ENCODE measurements at regions not wholly inside any gene's neighbourhood (a gene's known extent, or its start where the extent isn't known, plus 50 kb on each side); places are given as distances from the start of the nearest gene placed in this dataset.

DNA sequence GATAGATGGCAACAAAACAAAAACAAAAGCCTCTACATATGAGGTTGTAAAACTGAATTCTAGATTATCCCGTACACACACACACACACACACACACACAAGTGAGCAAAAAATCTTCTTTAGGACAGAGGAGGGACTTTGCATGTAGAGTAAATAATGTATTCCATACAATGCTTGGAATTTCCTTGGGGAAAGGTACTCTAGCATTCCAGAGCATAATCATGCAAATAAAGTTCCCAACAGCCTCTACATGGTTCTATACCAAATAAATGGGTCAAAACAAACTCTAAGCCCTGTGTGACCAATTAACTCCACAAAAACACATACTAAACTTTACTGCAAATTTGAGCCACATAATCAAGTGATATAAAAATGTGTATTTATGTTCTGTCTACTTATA is 191.4 kb downstream of the RBM43 start:
- no peak for DNase-seq (ENCODE audit: low read depth)
- TF ChIP-seq, protein P1, sequence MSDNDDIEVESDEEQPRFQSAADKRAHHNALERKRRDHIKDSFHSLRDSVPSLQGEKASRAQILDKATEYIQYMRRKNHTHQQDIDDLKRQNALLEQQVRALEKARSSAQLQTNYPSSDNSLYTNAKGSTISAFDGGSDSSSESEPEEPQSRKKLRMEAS (IDR thresholded peaks at IDR 0.05; ENCODE audit: low read depth, low read length), result no peak
- no peak for TF ChIP-seq POLR2A (IDR thresholded peaks at IDR 0.05; ENCODE audit: extremely low read depth, insufficient read length)
- no peak for TF ChIP-seq MYC (IDR thresholded peaks at IDR 0.05; ENCODE audit: low read depth, low read length)
- TF ChIP-seq, protein P2, sequence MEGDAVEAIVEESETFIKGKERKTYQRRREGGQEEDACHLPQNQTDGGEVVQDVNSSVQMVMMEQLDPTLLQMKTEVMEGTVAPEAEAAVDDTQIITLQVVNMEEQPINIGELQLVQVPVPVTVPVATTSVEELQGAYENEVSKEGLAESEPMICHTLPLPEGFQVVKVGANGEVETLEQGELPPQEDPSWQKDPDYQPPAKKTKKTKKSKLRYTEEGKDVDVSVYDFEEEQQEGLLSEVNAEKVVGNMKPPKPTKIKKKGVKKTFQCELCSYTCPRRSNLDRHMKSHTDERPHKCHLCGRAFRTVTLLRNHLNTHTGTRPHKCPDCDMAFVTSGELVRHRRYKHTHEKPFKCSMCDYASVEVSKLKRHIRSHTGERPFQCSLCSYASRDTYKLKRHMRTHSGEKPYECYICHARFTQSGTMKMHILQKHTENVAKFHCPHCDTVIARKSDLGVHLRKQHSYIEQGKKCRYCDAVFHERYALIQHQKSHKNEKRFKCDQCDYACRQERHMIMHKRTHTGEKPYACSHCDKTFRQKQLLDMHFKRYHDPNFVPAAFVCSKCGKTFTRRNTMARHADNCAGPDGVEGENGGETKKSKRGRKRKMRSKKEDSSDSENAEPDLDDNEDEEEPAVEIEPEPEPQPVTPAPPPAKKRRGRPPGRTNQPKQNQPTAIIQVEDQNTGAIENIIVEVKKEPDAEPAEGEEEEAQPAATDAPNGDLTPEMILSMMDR (IDR thresholded peaks at IDR 0.05; ENCODE audit: low read depth, low read length), result no peak
- no peak overlapping the region for H3K4me3 ChIP-seq (ENCODE audit: low read depth, low read length)

DNA sequence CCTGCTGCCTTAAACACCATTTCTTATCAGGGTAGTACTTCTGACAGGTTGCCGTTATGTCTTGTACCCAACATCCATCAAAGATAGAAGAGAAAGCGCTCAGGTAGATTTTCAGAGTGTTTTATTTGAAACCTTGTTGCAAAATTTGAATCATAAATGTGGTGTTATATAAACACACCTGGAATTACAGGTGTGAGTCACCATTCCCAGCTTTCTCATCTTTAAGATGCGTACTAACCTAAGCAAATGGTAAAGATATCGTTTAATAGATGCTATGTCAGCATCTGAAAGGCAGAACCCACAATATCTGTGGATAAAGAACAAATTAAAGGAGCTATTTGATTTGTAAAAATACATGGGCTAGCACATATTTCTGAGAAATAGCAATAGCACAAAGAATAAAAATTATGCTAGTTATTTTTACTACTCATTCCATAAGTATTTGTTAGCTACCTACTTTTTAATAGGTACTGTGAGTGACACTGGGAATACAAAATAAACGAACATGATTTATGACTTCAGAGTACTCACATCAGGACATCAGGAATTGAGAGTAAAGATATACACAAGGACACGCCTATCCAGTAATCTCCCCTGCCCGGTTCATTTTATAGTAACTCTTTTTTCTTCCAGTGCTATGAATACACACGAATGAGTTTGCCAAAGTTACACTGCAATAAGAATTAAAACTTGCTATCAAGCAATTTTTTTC is 193.8 kb downstream of the RBM43 start:
- TF ChIP-seq, protein P1 (IDR thresholded peaks at IDR 0.05; ENCODE audit: low read depth, low read length), result no peak
- TF ChIP-seq, protein P2 (IDR thresholded peaks at IDR 0.05; ENCODE audit: low read depth, low read length), result no peak
- no peak for TF ChIP-seq POLR2A (IDR thresholded peaks at IDR 0.05; ENCODE audit: extremely low read depth, insufficient read length)
- no peak for TF ChIP-seq MYC (IDR thresholded peaks at IDR 0.05; ENCODE audit: low read depth, low read length)
- no peak for DNase-seq (ENCODE audit: low read depth)
- no peak overlapping the region for H3K4me3 ChIP-seq (ENCODE audit: low read depth, low read length)

DNA sequence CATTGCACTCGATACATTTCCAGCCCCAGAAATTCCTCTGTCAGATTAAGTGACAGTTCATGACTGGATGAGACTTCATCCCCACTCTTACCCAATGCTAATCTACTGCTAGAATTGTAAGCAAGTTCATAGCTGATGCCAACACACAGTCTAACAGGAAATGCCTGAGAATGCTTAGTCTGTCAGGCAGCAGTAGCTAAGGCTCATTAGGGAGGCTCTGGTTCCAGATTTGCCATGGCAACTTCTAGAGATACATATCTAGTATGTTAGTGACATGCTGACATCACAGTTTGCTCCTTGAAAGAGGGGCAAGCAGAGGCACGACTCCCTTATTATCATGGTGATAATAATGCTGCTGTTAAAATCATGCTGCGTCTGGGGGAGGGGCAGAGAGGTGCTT is 198.4 kb downstream of the RBM43 start:
- H3K4me3 ChIP-seq (ENCODE audit: low read depth, low read length), result no peak overlapping the region
- no peak for DNase-seq (ENCODE audit: low read depth)
- TF ChIP-seq, protein P1 (IDR thresholded peaks at IDR 0.05; ENCODE audit: low read depth, low read length), result no peak
- TF ChIP-seq, protein P2 (IDR thresholded peaks at IDR 0.05; ENCODE audit: low read depth, low read length), result no peak
- no peak for TF ChIP-seq MYC (IDR thresholded peaks at IDR 0.05; ENCODE audit: low read depth, low read length)
- TF ChIP-seq POLR2A (IDR thresholded peaks at IDR 0.05; ENCODE audit: extremely low read depth, insufficient read length), result no peak

DNA sequence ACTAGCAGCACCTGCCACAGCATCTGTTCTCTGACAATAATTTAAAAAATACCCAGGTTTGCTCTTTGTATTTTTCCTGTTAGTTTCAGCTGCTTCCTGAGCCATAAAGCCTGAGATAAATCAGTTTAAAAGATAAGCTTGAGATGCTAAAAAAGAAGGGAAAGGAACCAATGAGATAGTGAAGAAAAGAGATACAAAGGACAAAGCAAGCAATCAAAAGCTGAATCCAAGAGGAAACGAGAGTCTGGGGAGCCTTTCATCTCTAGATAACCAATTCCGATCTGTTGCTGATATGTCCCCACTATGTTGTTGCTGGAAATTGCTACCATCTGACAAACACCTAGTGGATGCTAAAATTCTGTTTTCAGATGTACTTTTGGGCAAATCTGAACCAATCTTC is 201.4 kb downstream of the RBM43 start:
- DNase-seq (ENCODE audit: low read depth), result no peak
- TF ChIP-seq MYC (IDR thresholded peaks at IDR 0.05; ENCODE audit: low read depth, low read length), result no peak
- TF ChIP-seq, protein P1 (IDR thresholded peaks at IDR 0.05; ENCODE audit: low read depth, low read length), result no peak
- TF ChIP-seq POLR2A (IDR thresholded peaks at IDR 0.05; ENCODE audit: extremely low read depth, insufficient read length), result no peak
- TF ChIP-seq, protein P2 (IDR thresholded peaks at IDR 0.05; ENCODE audit: low read depth, low read length), result no peak
- H3K4me3 ChIP-seq (ENCODE audit: low read depth, low read length), result no peak overlapping the region

DNA sequence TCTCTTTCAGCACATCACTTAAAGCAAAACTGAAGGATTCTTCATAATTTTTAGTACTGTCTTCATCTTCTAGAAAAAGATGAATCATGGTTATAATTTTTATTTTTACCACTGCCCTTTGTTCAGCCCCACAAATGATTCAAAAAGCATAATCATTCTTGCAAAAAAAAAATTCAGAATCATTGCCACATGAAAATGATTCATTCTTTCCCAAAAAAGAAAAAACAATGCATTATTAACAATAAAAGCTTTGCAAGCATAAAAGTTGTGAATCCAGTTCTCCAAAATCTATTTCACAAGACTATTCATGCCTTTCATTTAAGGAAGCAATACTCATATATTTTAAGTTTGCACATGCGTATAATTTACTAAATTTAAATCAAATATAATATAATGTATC is 204.8 kb downstream of the RBM43 start:
- DNase-seq (ENCODE audit: low read depth), result no peak
- H3K4me3 ChIP-seq (ENCODE audit: low read depth, low read length), result no peak overlapping the region
- TF ChIP-seq, protein P1 (IDR thresholded peaks at IDR 0.05; ENCODE audit: low read depth, low read length), result no peak
- TF ChIP-seq MYC (IDR thresholded peaks at IDR 0.05; ENCODE audit: low read depth, low read length), result no peak
- no peak for TF ChIP-seq POLR2A (IDR thresholded peaks at IDR 0.05; ENCODE audit: extremely low read depth, insufficient read length)

DNA sequence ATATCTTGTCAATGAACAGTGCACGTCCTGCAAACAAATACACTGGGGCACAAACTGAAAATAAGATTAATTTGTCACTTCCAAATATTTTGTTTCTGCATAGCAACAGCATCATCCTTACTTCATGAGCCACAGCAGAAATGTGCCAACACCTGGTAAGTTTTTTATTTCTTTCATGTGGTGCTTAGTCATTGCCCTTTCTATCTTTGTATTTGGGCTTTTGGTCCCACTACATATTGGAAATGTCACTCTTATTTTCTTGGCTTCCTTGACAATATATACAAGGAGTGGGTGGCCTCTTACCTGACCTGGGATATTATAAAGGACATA is 208.0 kb downstream of the RBM43 start:
- no peak for DNase-seq (ENCODE audit: low read depth)
- no peak overlapping the region for H3K4me3 ChIP-seq (ENCODE audit: low read depth, low read length)
- no peak for TF ChIP-seq MYC (IDR thresholded peaks at IDR 0.05; ENCODE audit: low read depth, low read length)
- TF ChIP-seq, protein P2 (IDR thresholded peaks at IDR 0.05; ENCODE audit: low read depth, low read length), result no peak
- TF ChIP-seq, protein P1 (IDR thresholded peaks at IDR 0.05; ENCODE audit: low read depth, low read length), result no peak
- no peak for TF ChIP-seq POLR2A (IDR thresholded peaks at IDR 0.05; ENCODE audit: extremely low read depth, insufficient read length)

Measured in NB4 (cell line).